ENCODE measurements at regions not wholly inside any gene's neighbourhood (a gene's known extent, or its start where the extent isn't known, plus 50 kb on each side); places are given as distances from the start of the nearest gene placed in this dataset.
"Not testable (repeated sequence)": the region's sequence is repeated elsewhere in the genome, so short reads cannot be mapped to it uniquely, and the experiment has no call there.

DNA sequence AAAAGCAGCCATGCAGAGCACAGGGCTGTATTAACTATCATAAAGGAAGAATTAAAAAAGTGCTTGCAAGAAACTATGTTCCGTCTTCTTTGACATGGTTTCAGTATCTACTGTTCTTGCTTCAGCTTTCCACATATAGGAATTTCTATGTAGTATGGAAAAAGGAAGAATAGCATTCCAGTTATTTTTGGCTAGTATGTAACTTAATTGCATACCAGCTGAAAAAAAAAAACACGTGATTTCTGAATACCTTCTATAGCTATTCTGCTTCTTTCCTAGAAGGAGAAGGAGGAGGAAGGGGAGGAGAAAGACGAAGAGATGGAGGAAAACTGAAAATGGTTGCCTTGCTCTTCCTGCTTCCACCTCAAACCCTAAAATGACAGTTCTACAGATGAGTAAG is 619.0 kb downstream of the KCTD12 start:
- no peak for ATAC-seq (replicated peaks)
- Mint-ChIP-seq H3K36me3 (ENCODE audit: low read depth) (no peaks in the 10 kb centered on the region), H3K27ac (no peak overlapping the region), H3K27me3 (peaks cover 3% of the 10 kb centered on the region), H3K4me1 (no peaks in the 10 kb centered on the region), H3K4me3 (no peak overlapping the region), H3K9me3 (peaks cover 4% of the 10 kb centered on the region)

DNA sequence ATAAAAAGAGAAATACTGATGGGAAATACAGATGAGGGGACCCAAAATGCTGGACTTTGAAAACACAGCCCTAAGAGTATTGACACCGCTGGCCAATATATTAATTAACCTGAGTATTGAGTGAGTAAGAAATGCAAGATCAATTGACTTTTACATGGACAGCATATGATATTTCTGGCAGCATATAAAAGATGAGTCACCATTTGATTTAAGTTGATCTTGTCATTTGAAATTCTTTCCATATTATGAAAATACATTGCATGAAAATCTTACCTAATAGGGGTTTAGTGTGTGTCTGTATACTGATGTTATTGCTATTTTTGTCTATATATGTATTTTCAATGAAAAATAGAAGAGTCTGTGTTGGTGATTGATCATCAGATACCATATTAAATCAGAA is 619.6 kb downstream of the KCTD12 start:
- Mint-ChIP-seq H3K4me1 (no peaks in the 10 kb centered on the region), H3K9me3 (peaks cover 4% of the 10 kb centered on the region), H3K27me3 (peaks cover 3% of the 10 kb centered on the region)

DNA sequence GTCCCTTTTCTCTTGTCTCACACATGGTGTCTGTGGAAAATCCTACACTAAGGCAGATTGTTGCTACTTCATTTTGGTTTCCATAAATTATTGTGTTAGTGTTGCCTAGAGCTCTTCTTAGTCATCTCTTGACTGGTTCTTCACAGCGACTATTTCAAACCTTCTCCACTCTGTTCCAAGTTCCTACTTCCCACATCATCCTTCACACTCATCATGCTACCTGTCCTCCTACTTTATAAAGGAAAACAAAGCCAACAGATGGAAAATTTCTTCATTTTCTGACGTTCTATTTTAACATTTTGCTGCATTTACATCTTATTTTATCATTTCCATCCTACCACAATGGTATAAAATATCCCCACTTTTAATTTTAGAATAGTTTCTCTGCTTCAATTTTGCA is 614.1 kb downstream of the LMO7 start:
- peaks cover 3% of the 10 kb centered on the region for H3K27me3 Mint-ChIP-seq
- H3K27ac Mint-ChIP-seq: no peak overlapping the region
- H3K9me3 Mint-ChIP-seq: peaks cover 5% of the 10 kb centered on the region
- no peaks in the 10 kb centered on the region for H3K36me3 Mint-ChIP-seq (ENCODE audit: low read depth)
- H3K4me3 Mint-ChIP-seq: no peak overlapping the region
- no peak for ATAC-seq (replicated peaks)
- H3K4me1 Mint-ChIP-seq: no peaks in the 10 kb centered on the region

More for the DNA sequence above, 619.6 kb downstream of the KCTD12 start:
- H3K27ac Mint-ChIP-seq: no peak overlapping the region
- ATAC-seq (replicated peaks): no peak
- no peak overlapping the region for H3K4me3 Mint-ChIP-seq
- H3K36me3 Mint-ChIP-seq (ENCODE audit: low read depth): no peaks in the 10 kb centered on the region

DNA sequence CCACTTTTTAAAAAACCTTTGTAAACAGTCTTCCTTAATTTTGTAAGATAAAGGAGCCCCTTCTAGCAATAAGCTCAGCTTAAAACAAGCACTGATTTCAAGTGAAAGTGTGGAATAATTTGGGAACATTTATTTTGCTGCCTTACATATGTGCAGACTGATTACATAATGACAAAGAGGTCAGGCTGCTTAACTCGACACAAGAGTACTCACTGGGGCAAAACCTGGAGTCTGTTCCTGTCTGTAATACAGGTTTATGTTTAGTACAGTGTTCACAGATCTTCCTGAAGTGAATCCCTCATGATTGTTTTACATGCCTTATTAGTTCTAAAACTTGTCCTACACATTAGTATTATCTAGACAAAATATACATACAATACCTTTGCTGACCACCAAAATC is 609.8 kb downstream of the LMO7 start:
- no peak for ATAC-seq (replicated peaks)
- peaks cover 5% of the 10 kb centered on the region for H3K9me3 Mint-ChIP-seq
- H3K4me1 Mint-ChIP-seq: no peaks in the 10 kb centered on the region
- no peak overlapping the region for H3K4me3 Mint-ChIP-seq
- H3K36me3 Mint-ChIP-seq (ENCODE audit: low read depth): no peaks in the 10 kb centered on the region
- H3K27me3 Mint-ChIP-seq: no peaks in the 10 kb centered on the region
- no peak overlapping the region for H3K27ac Mint-ChIP-seq

DNA sequence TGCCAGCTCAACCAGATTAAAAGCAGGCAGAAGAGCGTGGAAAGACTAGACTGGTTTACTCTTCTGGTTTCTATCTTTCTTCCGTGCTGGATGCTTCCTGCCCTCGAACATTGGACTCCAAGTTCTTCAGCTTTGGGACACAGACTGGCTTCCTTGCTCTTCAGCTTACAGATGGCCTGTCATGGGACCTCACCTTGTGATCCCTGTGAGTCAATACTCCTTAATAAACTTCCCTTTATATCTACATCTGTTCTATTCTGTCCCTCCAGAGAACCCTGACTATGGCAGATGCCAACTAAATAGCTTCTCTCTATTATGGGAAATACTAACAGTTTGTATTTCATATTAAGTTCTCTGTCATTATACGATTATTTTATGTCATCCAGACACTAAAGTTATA is 609.1 kb downstream of the LMO7 start:
- ATAC-seq (replicated peaks): no peak
- no peak overlapping the region for H3K27ac Mint-ChIP-seq
- H3K36me3 Mint-ChIP-seq (ENCODE audit: low read depth): no peaks in the 10 kb centered on the region
- H3K4me3 Mint-ChIP-seq: no peak overlapping the region
- no peaks in the 10 kb centered on the region for H3K4me1 Mint-ChIP-seq
- H3K9me3 Mint-ChIP-seq: peaks cover 2% of the 10 kb centered on the region
- no peaks in the 10 kb centered on the region for H3K27me3 Mint-ChIP-seq

DNA sequence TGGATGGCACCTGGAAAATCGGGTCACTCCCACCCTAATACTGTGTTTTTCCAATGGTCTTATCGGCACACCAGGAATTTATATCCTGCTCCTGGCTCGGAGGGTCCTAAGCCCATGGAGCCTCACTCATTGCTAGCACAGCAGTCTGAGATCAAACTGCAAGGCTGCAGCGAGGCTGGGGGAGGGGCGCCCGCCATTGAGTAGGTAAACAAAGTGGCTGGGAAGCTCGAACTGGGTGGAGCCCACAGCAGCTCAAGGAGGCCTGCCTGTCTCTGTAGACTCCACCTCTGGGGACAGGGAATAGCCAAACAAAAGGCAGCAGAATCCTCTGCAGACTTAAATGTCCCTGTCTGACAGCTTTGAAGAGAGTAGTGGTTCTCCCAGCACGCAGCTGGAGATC is 607.0 kb downstream of the LMO7 start:
- not testable (repeated sequence) for H3K4me1 Mint-ChIP-seq; H3K27me3 Mint-ChIP-seq; H3K4me3 Mint-ChIP-seq; ATAC-seq (replicated peaks); H3K36me3 Mint-ChIP-seq (ENCODE audit: low read depth); H3K27ac Mint-ChIP-seq; H3K9me3 Mint-ChIP-seq

DNA sequence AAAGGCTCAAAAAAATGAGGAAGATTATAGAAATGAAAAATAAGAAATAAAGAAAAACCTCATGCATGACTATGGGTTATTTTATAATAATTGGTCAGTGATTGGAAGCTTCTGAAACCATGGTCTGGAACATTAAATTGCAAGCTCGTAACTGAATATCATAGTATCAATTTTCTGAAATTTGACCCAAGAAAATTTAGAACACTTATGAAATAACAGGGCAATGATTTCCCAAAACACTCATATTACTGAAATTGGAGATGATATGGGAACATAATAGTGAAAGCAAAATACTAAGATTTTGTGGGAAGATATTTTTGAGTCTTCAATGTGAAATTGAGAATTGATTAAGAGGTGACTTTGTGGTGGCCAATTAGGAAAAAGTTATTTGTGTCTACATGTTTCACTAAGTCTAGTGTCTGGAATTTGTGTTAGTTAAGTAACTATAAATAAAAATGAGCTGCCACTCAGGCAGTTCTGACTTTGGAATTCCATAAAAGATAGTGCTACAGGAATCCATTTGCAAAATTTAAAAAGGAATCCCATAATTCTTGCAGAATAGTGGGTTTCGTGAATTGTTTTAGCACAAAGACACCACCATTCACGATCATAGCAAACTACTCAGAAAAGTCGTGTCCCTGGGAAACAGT is 603.0 kb downstream of the LMO7 start:
- ATAC-seq (replicated peaks): no peak
- Mint-ChIP-seq H3K27ac (no peak overlapping the region), H3K27me3 (no peaks in the 10 kb centered on the region), H3K4me3 (no peak overlapping the region), H3K9me3 (no peaks in the 10 kb centered on the region), H3K4me1 (no peaks in the 10 kb centered on the region), H3K36me3 (ENCODE audit: low read depth) (no peaks in the 10 kb centered on the region)

DNA sequence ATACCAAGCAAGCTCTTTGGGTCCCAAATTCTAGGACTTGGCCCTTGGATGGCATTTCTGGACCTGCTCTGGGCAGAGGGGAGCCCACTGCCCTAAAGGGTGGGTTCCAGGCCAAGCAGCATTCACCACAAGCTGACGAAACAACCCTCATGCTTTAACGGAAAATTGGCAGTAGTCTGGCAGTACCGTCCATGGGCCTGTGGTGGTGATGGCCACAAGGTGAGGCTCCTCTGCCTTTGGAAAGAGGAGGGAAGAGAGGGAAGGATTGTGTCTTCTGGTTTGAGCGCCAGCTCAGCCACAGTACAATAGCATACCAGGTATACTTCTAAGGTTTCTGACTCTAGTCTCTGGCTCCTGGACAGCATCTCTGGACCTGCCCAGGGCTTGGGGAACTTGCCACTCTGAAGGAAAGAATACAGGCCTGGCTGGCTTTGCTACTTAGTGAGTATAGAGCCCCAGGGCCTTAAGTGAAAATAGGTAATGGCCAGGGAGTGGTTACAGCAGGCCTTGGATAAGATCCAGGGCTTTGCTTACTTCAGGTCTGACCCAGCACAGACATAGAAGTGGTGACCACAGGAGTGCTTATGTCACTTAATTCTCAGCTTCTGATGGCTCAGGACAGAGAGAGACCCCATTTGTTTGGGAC is 595.5 kb downstream of the LMO7 start:
- Mint-ChIP-seq H3K4me3 (no peak overlapping the region), H3K27me3 (no peaks in the 10 kb centered on the region), H3K9me3 (no peaks in the 10 kb centered on the region), H3K27ac (no peak overlapping the region), H3K4me1 (no peaks in the 10 kb centered on the region), H3K36me3 (ENCODE audit: low read depth) (no peaks in the 10 kb centered on the region)
- no peak for ATAC-seq (replicated peaks)

DNA sequence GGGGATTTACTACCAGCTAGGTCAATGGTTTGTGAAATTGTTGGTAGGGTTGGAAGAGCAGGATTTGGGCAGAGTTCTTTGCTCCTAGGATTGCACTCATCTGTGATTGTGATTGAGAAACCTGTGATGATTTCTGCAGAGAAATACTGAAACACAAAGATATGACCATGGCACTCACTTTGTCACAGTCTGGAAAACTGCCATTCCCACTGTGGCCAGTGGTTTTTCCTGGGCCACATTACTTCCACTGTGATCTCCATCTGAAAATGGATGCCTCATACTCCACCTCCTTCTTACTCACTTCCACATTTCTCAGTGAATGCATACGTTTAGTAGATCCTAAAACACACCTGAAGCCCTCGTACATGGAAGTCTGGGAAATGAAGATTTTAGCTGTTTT is 593.2 kb downstream of the LMO7 start:
- Mint-ChIP-seq H3K4me1 (no peaks in the 10 kb centered on the region), H3K27ac (no peak overlapping the region), H3K36me3 (ENCODE audit: low read depth) (no peaks in the 10 kb centered on the region), H3K9me3 (peaks cover 3% of the 10 kb centered on the region), H3K4me3 (no peak overlapping the region), H3K27me3 (peaks cover 5% of the 10 kb centered on the region)
- no peak for ATAC-seq (replicated peaks)

DNA sequence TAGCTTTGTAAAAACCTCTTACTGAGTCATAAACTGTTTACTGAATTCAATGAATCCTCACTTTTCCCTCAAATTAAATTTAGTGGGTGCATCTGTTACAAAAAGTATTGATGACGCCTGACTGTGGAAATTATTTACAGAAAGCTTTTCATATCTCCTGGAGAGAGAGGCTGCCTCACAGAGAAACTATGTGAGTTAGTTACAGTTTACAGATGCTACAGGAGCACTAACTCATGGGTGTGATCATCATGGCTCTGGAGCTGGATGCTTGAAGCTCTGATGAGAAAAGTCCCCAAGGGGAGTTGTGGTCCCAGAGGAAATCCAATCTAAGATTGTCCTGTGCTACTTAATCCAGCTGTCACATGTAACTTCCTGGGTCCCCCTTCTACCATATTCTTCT is 590.8 kb downstream of the LMO7 start:
- Mint-ChIP-seq H3K9me3 (peaks cover 3% of the 10 kb centered on the region), H3K4me1 (no peaks in the 10 kb centered on the region), H3K27ac (no peak overlapping the region), H3K36me3 (ENCODE audit: low read depth) (no peaks in the 10 kb centered on the region), H3K27me3 (peaks cover 5% of the 10 kb centered on the region), H3K4me3 (no peak overlapping the region)
- no peak for ATAC-seq (replicated peaks)

DNA sequence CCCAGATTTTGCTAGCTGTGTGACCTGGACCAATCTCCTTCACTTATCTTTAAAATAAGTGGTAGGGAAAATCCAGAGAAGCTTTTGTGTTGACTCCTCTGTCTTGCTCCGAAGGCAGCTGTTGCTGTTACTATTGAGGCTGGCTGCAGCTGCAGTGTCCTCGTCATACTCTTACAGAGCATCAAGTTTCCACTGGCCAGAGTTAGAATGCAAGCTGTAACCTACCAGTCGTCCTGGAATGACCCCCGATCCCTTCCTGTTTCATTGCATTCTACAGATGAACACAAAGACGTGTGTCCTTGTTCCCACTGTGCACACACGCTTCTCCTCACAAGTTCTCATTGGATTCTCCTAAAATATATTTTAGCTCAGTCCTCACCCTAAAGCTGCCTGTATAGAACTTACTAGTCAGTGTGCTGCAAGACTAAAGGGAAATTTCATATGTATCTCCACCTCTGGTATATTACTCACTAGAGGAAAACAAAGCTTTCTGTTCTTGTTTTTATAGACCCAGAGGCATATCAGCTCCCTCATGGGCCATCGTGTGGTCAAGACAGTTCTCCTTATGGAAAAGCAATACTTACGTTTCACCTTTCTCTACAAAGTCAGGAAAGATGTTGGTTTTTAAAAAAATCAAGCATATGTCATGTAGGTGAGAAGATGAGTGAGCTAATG is 589.8 kb downstream of the LMO7 start:
- peaks cover 5% of the 10 kb centered on the region for H3K27me3 Mint-ChIP-seq
- H3K9me3 Mint-ChIP-seq: peaks cover 3% of the 10 kb centered on the region
- H3K4me3 Mint-ChIP-seq: no peak overlapping the region
- H3K27ac Mint-ChIP-seq: no peak overlapping the region
- no peaks in the 10 kb centered on the region for H3K4me1 Mint-ChIP-seq
- no peaks in the 10 kb centered on the region for H3K36me3 Mint-ChIP-seq (ENCODE audit: low read depth)
- ATAC-seq (replicated peaks): no peak

DNA sequence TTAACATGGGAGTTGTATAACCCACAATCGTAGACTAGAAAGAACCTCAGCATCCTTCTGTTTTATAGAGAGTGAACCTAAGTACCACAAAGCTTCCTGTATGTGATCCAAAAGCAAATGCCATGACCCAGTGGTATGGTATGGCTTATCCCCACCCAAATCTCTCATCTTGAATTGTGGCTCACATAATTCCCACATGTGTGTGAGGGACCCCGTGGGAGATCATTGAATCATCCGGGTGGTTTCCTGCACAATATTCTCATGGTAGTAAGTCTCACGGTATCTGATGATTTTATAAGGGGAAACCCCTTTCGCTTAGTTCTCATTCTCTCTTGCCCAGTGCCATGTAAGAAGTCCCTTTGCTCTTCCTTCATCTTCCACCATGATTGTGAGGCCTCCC is 587.9 kb downstream of the LMO7 start:
- H3K27ac Mint-ChIP-seq: no peak overlapping the region
- peaks cover 5% of the 10 kb centered on the region for H3K27me3 Mint-ChIP-seq
- no peaks in the 10 kb centered on the region for H3K36me3 Mint-ChIP-seq (ENCODE audit: low read depth)
- H3K4me1 Mint-ChIP-seq: no peaks in the 10 kb centered on the region
- no peak for ATAC-seq (replicated peaks)
- no peak overlapping the region for H3K4me3 Mint-ChIP-seq
- H3K9me3 Mint-ChIP-seq: peaks cover 3% of the 10 kb centered on the region

DNA sequence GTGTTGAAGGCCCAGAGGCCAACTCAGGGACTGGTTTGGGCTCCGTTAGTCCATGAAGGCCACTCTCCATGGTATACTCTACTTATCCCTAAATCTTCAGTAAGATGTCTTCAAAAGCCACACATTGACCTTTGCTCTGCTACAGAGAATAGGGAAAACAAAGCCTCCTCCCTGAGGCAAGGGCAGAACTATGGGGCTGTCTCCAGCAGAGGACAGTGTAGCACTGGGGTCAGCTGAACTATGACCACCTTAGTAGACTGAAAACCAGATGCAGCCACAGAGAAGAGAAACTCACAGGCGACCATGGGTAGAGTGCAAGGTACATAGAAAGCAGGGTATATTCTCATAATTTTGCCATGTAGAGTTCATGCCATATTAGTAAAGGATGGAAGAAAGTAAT is 587.4 kb downstream of the LMO7 start:
- no peak overlapping the region for H3K4me3 Mint-ChIP-seq
- peaks cover 5% of the 10 kb centered on the region for H3K27me3 Mint-ChIP-seq
- ATAC-seq (replicated peaks): no peak
- peaks cover 3% of the 10 kb centered on the region for H3K9me3 Mint-ChIP-seq
- no peaks in the 10 kb centered on the region for H3K4me1 Mint-ChIP-seq
- no peaks in the 10 kb centered on the region for H3K36me3 Mint-ChIP-seq (ENCODE audit: low read depth)
- no peak overlapping the region for H3K27ac Mint-ChIP-seq

DNA sequence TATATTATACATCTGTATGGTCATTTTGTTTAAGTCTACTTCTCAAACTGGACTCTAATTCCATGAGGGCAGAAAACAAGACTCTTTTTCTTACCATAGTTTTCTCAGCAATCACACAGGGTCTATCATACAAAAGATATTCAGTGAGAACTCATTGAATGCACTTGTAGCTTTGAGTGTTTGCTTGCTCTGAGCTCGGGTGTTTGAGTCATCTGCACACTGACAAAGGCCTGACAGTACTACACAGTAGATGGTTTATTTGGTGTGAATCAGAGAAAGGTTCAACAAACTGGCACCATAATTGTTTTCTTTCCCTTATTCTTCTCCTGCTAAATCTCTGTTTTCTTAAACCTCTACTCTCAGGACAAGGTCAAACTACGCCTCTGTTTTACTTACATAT is 586.4 kb downstream of the LMO7 start:
- Mint-ChIP-seq H3K9me3 (peaks cover 3% of the 10 kb centered on the region), H3K4me3 (no peak overlapping the region), H3K36me3 (ENCODE audit: low read depth) (no peaks in the 10 kb centered on the region), H3K4me1 (no peaks in the 10 kb centered on the region), H3K27ac (no peak overlapping the region), H3K27me3 (peaks cover 5% of the 10 kb centered on the region)
- no peak for ATAC-seq (replicated peaks)

DNA sequence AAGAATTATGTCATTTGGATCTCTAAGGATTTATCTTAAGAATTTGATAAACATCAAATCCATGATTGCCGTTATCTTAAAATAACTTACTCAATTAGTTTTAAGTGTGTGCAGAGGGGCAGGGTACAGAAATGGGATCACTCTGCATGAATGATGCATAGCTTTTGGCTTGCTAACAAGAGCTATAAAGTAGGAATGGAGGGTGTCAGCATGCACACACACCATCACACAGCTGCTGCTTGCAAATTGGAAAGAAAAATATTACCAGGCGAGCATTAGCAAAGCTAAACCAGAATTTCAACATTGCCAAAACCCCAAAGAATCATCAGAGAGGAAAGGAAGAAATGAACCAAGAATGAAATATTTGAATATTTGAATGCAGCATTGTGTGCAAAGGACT is 580.6 kb downstream of the LMO7 start:
- Mint-ChIP-seq H3K4me1 (no peaks in the 10 kb centered on the region), H3K27ac (no peak overlapping the region), H3K36me3 (ENCODE audit: low read depth) (no peaks in the 10 kb centered on the region), H3K27me3 (no peaks in the 10 kb centered on the region), H3K4me3 (no peak overlapping the region), H3K9me3 (no peaks in the 10 kb centered on the region)
- ATAC-seq (replicated peaks): no peak
